CD1c-positive myeloid dendritic cell (primary cell): ENCODE measurements at regions not wholly inside any gene's neighbourhood (a gene's known extent, or its start where the extent isn't known, plus 50 kb on each side); places are given as distances from the start of the nearest gene placed in this dataset.
A peak's percentile ranks its signal among the peaks of the same experiment; 100 is the strongest.
"Not testable (repeated sequence)": the region's sequence is repeated elsewhere in the genome, so short reads cannot be mapped to it uniquely, and the experiment has no call there.

Source experiments
- DNase-seq: peaks from one replicate; pipeline ENCODE4 v3.0.0-alpha.2; 2016; ENCODE audit errors: extremely low spot score

DNA sequence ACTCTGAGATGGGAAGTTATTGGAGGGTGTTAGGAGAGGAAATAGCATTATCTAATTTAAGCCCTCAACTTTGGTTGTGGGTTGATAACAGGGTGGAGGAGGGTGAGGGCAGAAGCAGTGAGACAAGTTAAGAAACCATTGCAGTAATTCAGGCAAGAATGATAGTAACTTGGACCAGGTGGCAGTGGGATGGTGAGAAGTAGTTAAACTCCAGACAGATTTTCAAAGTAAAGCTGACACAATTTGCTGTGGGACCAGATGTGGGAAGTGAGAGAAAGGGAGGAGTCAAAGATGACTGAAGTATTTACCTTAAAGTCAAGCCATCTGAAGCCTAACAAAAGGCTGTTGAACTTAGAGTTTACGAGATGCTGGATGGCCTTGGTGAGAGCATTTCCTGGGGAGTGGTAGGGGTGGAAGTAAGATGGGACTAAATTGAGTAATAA lies 163.2 kb upstream of the KLF7 start:
- DNase-seq = peak; percentile 64

DNA sequence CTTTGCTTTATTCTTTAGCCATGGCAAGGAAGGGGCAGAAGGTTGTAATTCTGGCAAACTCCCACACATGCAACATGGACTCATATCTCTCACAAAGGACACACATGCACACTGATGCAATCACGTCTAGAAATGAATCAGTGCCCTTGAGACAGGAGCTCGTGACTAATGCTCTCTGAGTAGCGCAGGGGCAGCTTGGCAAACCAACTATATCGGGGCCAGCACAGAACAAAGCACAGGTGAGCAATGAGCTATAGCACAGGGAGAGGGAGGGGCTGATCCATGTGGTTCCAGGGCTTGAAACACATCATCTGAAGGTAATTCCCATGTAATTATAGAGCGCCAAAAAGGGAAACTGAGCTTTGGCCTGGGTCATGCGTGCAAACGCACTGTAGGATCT lies 165.2 kb upstream of the KLF7 start:
- DNase-seq = peak; percentile 94

DNA sequence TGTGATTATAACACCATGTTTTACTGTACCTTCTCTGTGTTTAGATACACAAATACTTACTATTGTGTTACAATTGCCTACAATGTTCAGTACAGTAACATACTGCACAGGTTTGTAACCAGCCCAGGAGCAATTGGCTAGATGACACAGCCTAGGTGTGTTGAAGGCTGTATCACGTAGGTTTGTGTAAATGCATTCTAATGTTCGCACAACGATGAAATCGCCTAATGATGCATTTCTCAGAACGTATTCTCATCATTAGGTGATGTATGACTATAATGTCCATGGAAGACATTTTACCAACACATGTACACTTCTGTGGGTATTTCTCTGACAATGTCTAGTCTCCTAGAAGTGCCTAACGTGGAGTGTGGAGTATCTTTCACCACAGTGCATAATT lies 165.9 kb upstream of the KLF7 start:
- no peak for DNase-seq

DNA sequence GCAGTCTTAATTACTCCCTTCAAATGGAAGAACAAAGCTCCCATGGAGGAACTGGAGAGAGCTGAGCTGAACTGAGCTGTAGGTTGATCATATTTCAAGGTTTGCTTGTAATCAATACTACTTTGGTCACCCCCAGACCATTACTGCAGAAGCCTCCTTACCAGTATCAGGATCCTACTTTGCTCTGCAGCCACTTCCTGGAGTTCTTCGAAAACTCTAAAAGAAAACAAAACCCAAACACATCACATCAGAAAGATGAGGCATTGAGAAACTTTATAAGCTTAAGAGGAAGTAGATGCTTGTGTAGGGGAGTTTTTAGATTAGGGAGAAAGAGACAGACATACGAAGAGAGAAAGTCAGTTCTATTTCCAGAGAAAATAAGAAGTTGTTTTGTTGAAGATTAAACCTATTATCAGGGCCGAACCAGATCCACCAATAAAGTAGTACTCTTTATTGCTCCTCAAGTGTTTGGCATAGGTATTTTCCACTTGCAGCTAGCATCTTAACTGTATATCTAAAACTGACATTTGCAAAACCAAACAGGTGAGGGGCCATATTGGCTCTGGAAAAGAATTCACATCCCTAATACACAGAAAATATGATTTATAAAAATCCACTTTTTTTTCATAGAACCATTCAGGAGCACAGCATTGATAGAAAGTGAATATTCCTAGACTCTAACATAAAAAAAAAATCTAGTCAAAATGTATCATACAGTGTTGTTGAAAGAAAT lies 166.9 kb upstream of the KLF7 start:
- DNase-seq = peak; percentile 74

DNA sequence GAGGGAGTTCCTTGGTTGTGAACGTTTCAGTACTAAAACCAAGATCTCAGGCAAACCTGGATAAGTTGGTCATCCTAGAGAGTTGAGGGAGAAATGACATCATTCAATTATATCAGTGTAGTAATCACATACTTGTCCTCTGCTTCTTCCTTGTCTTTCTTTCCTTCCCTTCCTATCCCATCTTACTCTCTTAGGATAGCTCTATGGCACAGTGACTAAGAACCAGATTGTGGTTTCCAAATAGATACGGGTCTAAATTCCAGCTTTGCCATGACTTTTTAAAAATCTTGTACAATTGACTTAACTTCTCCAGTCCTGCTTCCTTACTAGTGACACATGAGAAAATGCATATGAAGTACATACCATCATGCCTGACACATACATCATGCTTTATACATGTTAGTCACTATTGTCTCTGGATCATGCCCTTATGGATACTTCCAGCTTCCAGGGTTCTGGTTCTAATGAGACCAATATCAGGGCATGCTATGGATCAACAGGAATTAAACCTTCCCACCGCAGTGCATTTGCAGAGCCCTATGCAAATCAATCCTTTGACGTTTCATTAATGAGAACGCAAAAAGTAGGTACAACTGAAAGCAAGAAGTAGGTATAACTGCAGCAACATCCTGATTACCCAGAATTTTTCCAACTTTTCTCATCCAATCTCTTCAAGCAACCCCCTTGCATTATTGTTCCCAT lies 168.0 kb upstream of the KLF7 start:
- no peak for DNase-seq

DNA sequence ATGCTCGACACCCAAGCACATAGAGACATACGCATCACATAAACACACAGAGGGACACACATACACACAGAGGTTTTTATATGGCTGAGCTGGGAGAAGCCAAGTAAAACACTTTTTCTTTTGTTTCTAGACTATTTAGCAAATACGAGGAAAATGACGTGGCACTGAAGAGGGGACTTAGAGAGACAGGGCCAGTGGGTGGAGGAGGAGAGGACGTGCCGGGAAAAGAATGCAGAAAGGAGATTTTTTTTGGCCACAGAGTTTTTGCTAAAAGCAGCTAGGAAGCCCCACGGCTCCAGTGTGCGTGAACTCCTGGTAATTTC lies 168.5 kb upstream of the KLF7 start:
- no peak for DNase-seq

DNA sequence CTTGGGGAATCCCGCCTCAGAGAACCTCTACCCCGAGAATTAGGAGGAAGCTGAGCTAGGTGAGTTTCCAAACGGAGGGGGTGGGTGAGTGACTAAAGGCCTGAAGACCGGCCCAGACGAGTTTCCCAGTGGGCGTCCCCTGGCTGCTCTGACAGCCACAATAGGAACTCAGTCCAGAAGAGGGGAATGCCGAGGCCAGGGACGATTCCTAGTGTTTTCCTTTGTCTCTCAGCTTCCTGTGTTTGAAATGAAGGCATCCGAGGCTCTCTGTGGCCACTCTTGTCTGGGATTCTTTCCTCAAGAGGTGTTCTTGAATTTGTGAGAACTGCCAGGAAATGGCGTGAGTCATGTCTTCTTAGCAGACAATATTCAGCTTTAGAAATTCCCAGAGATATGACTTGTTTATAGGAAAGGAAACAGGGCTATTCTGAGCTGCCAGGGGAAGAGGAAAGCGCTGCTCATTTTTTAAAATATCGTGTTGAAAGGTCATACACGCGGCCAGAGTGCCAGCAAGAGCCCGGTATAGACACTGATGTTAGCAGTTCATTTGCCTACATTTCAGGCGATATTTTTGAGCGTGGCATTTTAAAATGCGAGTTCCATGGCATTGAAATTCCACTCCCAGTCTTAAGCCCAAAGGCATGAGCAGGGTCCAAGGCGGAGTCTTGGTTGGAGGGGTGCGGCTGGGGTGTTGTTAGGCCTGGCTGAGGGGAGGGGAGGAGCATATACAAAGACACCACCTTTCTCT lies 169.1 kb upstream of the KLF7 start:
- DNase-seq = peak; percentile 64

DNA sequence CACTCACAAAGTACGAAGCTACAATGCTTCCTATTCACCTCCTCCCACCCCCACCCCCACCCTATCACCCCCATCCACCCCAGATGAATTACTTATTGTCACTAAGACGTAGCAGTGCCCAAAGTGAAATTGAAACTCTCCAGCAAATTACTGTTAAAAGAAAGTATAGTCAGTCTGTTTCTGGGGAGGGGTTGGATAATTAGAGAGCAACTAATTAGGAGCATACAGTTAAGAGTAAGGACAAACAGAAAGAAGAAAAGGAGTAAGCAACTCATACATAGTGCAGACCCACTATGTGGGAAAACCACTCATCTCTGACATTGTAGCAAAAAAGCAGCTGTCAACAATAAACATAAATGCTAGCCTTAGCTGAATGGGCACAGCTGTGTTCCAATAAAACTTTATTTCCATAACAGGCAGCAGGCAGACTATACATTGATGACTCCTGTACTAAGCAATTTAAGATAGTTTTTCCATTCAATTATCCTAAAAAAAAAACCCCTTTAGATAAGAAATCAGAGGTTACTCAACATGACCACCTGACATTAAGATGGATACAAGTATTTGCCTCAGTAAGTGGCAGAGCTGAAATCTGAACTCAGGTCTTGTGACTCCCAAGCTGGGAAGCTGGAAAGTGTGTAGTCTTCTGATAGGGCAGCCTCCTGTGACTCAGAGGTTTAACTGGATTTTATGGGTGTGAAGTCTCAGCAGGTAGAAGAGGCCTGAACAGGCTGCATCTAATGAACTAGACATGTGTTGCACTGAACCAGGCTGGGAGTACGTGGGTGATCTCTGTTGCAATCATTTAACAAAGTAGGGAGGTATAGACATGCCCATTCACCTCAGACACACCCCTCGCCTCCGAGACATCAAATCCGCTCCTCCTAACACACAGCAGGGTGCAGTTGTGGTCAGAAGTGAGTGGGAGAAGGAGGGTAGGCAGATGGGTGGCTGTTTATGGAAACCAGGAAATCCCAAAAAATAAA lies 171.8 kb upstream of the KLF7 start:
- DNase-seq = peak; percentile 67

DNA sequence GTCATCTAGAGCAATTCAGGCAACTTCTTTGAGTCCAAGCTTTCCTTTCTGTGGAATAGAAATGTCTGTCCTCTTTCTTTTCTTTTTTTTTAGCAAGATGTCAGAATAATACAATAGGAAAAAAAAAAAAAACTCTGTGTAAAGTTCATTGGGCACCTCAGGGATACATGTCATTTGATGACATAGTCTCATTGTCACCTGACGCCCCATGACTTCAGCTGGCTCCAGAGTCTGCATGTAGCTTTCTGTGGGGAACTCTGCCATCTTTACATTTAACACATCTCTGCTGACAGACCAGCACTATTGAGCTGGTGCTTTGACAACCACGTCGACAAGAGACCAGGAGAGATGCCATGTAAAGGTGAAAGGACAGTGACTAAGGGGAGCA lies 172.5 kb upstream of the KLF7 start:
- peak; percentile 48 for DNase-seq

DNA sequence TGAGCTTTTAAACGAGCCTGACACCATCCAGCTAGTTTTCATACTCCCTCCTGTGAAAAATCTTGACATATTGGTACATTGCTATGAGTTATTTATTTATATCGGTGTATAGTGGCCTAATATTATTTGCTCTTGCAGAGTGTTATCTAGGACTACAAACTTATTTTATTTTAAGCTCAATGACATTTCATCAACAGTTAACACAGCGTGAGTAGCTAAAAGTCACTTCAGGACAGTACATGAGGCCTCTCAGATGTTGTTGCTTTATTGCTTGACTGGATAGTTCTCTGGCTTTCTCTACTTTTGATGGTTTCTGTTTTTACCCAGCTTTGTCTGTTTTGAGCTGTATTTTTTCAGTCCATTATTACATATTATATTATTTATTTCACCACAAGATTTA lies 172.9 kb upstream of the KLF7 start:
- DNase-seq = no peak

DNA sequence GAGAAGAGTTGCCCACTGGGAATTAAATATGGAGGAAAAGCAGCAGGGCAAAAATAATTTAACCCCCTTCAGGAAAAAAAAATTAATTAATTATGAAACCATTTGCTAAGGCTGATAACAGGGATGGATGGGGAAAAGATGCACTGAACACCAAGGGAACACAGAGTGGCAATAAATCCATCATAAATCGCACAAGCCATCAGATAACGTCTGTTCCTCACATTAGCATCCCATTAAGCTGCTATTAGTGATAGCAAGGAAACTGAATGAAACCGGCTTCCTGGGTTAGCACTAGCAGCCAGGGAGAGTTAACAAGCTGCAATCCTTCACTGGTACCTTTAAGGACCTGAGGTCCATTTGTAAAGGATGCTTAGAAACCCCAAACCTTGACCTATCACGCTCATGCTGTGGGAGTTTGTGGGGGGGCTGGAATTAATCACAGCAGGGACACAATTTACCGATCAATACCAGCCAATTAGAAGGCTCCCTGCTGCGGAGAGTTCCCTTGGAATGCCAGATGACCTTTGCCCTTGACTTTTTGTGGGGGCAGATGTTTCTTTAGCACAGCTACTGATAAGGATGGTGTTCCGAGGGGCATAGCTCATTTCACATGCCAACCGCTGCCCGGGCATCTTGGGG lies 175.5 kb upstream of the KLF7 start:
- no peak for DNase-seq

DNA sequence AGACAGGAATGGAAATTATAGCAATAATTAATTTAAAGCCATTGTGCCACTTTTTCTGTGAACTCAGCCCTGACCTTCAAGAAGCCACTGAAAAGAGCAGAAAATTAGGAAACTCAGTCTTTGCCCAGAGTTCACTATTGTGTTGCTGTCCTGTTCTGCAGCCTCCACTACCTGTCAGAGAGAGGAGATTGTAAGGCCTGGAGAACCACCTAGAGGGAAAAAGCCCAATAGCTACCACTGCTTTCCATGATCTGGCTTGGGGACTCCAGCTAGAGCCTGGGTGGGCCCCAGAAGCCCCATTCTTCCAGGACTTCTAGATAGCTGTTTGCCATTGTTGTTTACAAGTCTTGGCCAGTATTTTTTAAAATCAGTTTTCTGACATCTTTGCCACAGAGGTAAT lies 176.1 kb upstream of the KLF7 start:
- no peak for DNase-seq

DNA sequence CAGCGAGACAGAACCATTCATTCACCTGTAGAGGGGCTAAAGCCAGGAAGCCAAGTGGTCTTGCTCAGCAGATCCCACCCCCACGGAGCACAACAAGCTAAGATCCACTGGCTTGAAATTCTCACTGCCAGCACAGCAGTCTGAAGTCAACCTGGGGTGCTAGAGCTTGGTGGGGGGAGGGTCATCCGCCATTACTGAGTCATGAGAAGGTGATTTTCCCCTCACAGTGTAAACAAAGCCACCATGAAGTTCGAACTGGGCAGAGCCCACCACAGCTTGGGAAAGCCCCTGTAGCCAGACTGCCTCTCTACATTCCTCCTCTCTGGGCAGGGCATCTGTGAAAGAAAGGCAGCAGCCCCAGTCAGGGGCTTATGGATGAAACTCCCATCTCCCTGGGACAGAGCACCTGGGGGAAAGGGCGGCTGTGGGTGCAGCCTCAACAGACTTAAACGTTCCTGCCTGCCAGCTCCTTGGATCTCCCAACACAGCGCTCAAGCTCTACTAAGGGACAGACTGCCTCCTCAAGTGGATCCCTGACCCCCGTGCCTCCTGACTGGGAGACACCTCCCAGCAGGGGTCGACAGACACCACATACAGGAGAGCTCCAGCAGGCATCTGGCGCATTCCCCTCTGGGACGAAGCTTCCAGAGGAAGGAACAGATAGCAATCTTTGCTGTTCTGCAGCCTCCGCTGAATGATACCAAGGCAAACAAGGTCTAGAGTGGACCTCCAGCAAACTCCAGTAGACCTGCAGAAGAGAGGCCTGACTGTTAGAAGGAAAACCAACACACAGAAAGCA lies 179.0 kb upstream of the KLF7 start:
- not testable (repeated sequence) for DNase-seq

DNA sequence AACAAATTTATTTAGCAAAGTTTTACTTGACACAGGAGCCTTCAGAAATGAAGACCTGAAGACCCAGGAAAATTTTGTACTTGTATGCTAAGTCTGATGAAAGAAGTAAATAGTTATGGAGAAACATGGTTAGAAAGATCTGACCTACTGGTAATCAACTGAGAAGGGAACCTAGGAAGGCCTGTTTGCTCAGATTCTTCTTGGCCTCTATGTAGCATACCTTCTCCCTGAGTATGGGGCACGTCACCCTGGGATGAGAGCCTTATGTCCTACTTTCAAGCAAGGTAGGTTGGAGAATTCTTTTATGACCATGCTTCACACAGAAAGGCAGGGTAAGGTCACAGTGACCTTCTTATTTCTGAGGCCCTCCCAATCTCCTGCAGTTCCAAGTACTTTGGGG lies 178.6 kb upstream of the CREB1 start:
- DNase-seq = no peak

DNA sequence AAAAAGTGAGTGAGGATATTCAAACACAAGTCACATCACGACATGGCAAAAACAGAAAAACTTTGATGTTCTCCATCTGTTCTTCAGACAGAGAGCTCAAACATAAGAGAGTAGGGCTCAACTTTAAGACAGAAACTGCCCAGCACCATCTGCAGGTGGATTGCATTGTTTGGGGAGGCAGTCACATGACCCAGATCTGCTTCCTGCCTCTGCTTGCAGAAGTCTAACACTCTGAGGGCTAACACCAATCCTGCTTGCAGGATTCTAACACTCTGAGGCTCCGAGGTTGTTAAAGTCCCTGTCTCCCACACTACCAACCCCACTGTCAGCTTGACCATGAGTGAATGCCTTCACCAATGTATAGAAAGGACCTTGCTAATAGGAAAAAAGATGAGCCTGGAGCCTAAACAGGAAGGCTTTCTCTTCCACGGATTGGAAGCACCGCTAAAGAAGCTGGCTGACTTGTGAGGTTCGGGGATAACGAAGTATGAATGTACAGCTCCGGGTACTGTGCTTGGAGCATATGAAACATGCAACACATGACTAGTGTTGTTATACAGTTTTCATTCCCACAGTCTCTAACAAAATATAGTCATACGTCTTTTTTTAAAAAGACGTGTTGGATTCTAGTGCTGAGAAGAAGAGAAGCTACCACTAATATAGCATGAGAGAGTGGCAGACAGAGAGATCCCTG lies 176.6 kb upstream of the CREB1 start:
- peak; percentile 15 for DNase-seq

DNA sequence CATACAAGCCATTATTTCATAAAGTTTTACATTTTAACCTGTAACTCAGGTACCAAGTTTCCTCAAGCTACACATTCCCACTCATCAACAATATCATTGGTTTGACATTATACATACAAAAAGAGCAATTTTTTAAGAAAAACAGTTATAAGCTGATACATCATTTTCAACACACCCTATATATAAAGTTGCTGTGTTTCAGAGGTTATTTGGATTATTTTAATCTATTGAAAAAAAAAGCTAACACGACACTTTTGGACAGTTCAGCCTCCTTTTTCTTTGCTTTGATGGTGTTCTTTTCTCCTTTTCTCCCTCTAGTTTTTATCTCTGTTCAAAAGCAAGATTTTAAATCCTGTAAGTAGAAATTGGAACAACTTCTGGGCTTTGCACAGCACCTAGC lies 175.9 kb upstream of the CREB1 start:
- DNase-seq = no peak

DNA sequence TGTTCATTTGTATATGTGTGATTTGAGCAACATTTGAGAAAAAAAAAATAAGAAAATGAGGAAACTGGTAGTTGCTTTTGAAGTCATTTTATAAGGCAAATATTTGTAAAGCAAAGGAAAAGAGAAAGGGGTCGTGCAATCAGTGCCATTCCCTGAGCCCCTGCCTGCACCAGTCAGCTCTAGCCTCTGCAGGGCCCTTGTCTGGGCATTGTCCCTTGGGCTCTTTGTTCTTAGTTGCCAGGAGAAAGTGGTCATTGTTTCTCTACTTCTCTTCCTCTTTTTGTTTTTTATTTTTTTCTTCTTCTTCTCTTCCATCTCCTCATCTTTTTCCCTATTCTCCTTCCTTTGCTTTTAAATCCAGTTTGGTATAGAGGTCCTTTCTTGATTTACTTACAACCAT lies 175.3 kb upstream of the CREB1 start:
- no peak for DNase-seq

DNA sequence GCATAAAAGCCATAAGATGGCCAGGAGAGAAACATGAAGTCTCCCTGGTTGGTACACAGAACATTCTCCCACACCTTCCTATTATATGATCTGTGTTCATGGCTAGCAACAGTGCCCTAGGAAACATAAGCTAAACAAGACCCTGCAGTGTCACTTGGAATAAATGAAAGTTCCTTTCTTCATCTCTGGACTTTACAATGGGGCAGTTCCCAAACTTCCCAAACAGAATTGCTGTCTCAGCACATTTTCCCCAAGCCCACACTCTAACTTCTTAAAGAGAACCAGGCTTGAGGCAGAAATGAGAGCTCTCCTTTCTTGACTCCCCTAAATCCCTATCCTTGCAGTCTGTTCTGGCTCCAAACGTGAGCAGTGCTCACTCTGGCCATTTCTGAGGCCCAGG lies 173.2 kb upstream of the CREB1 start:
- no peak for DNase-seq

DNA sequence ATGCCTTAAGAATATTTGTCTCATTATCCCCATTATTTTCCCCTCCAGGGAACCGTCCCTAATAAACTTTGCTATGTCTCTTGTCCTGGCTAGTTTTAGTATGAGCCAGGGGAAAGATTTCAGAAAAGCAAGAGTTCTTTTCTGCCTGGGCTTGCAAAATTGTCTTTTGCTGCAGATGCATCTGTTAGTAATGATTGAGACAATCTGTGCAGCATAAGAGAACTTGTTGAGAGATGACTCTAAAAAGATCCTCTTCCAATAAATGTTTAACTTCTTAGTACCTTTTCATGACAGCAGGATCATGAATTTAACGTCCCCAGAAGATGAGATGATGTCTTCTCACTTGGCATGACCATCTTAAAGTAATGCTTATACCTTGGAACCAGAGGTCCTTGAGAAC lies 172.5 kb upstream of the CREB1 start:
- DNase-seq = no peak

DNA sequence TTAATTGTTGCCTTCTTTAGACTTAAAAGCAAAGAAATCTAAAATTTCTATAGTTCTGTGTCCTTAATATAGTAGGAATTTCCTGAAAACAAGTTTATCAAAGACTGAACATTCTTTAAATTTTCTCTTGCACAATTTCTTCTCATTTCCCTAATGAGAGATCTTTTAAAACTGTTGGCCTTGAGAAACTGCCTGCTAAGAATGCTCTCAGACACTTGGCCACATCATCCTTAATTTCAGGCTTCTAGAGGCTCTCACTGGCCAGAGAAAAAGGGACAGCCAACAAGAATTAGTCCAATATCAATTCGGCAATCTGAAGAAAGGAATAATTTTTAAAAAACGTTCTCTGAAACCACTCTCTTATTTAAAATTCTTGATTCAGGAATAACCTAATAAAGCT lies 167.0 kb upstream of the CREB1 start:
- no peak for DNase-seq
